Neural cell (in vitro differentiated cells): ENCODE measurements at regions not wholly inside any gene's neighbourhood (a gene's known extent, or its start where the extent isn't known, plus 50 kb on each side); places are given as distances from the start of the nearest gene placed in this dataset.

Experiments used
- EP300 ChIP-seq: fragments of 450-650 bp; conservative IDR thresholded peaks from 2 replicates; pipeline ENCODE4 v1.6.1; 2014; ENCODE audit warnings: antibody characterized with exemption, mild to moderate bottlenecking, moderate library complexity; ENCODE audit not compliant: poor library complexity, severe bottlenecking
- EZH2 ChIP-seq: fragments of 200-600, 300-800 bp; shearing (Covaris generic), sonication (generic); IDR thresholded peaks from 2 replicates; pipeline ENCODE4 v1.6.1; 2014; ENCODE audit warnings: antibody characterized with exemption, low read length, borderline replicate concordance, mild to moderate bottlenecking; ENCODE audit not compliant: insufficient read depth, poor library complexity, severe bottlenecking
- MXI1 ChIP-seq: fragments of 450-650 bp; conservative IDR thresholded peaks from 2 replicates; pipeline ENCODE4 v1.6.1; 2014; ENCODE audit warnings: antibody characterized with exemption, mild to moderate bottlenecking; ENCODE audit not compliant: poor library complexity, severe bottlenecking
- POLR2AphosphoS5 ChIP-seq: IDR thresholded peaks from 2 replicates; pipeline ENCODE4 v1.6.1; 2012
- RAD21 ChIP-seq: fragments of 450-650 bp; conservative IDR thresholded peaks from 2 replicates; pipeline ENCODE4 v1.6.1; 2014; ENCODE audit warnings: antibody characterized with exemption, mild to moderate bottlenecking, moderate library complexity
- TAF1 ChIP-seq: IDR thresholded peaks from 2 replicates; pipeline ENCODE4 v1.6.1; 2012; ENCODE audit warnings: low read depth
- TF ChIP-seq, protein P1 (sequence below): fragments of 450-650 bp; IDR thresholded peaks from 2 replicates; pipeline ENCODE4 v1.5.1; 2014; ENCODE audit warnings: antibody characterized with exemption, mild to moderate bottlenecking, moderate library complexity; ENCODE audit not compliant: poor library complexity, severe bottlenecking

DNA sequence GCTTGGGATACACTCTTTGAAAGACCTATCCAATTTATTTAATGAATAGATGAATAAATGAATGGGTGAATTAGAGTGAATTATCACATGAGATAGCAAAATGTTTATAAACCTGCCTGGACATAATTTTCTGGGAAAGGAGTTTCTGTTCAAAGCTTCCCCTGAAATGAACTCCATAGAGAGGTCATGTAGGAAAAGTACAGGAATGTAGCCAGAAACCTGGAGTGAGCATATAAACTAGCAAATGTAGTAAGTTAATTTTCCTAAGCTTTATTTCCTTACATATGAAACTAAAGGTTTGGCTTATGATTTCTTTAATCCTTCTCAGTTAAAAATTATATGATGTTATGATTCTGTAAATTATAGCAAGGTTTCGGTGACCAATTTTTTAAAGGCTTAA lies 380.3 kb upstream of the RSPO3 start:
- TF ChIP-seq, protein P1, sequence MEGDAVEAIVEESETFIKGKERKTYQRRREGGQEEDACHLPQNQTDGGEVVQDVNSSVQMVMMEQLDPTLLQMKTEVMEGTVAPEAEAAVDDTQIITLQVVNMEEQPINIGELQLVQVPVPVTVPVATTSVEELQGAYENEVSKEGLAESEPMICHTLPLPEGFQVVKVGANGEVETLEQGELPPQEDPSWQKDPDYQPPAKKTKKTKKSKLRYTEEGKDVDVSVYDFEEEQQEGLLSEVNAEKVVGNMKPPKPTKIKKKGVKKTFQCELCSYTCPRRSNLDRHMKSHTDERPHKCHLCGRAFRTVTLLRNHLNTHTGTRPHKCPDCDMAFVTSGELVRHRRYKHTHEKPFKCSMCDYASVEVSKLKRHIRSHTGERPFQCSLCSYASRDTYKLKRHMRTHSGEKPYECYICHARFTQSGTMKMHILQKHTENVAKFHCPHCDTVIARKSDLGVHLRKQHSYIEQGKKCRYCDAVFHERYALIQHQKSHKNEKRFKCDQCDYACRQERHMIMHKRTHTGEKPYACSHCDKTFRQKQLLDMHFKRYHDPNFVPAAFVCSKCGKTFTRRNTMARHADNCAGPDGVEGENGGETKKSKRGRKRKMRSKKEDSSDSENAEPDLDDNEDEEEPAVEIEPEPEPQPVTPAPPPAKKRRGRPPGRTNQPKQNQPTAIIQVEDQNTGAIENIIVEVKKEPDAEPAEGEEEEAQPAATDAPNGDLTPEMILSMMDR = no peak
- TF ChIP-seq EZH2 = no peak
- no peak for TF ChIP-seq TAF1
- no peak for TF ChIP-seq EP300
- no peak for TF ChIP-seq RAD21
- no peak for TF ChIP-seq POLR2AphosphoS5
- no peak for TF ChIP-seq MXI1
